ENCODE measurements at regions not wholly inside any gene's neighbourhood (a gene's known extent, or its start where the extent isn't known, plus 50 kb on each side); places are given as distances from the start of the nearest gene placed in this dataset.

DNA sequence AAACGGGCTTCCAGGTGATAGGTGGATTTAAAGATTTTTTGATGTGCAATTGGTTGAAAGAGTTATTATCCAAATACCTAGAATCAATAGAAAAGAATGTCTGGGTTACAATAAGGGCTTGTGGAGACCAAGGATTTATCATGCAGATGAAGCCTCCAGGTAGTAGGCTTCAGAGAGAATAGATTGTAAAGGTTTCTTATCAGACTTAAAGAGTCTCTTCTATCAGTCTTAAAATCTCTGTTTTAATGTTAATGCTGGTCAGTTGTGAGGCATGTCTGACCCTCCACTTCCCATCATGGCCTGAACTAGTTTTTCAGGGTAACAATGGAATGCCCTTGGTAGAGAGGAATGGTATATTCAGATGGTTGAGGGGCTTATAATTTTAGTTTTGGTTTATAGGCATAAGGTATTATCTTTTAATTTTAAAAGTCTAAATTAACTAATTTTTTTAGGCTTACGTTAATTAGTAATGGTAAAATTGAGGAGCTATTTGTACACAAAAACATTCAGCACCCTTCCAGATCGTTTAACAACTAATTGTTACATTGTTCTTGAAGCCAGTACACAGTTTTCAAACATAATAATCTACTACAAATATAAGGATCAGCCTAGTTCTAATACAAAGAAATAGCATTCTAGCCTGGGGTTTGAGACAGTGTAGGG is 704.2 kb upstream of the MBL2 start:
- Mint-ChIP-seq H3K9me3 (peaks cover 1% of the 10 kb centered on the region), H3K36me3 (ENCODE audit: low read depth) (no peaks in the 10 kb centered on the region), H3K4me1 (ENCODE audit: low read depth) (no peaks in the 10 kb centered on the region), H3K27me3 (no peaks in the 10 kb centered on the region), H3K4me3 (no peak overlapping the region), H3K27ac (no peak overlapping the region)
- intact Hi-C loops (cut with micrococcal nuclease) = no loop called here
- POLR2A ChIA-PET = no interaction called here
- TF ChIP-seq, protein P1, sequence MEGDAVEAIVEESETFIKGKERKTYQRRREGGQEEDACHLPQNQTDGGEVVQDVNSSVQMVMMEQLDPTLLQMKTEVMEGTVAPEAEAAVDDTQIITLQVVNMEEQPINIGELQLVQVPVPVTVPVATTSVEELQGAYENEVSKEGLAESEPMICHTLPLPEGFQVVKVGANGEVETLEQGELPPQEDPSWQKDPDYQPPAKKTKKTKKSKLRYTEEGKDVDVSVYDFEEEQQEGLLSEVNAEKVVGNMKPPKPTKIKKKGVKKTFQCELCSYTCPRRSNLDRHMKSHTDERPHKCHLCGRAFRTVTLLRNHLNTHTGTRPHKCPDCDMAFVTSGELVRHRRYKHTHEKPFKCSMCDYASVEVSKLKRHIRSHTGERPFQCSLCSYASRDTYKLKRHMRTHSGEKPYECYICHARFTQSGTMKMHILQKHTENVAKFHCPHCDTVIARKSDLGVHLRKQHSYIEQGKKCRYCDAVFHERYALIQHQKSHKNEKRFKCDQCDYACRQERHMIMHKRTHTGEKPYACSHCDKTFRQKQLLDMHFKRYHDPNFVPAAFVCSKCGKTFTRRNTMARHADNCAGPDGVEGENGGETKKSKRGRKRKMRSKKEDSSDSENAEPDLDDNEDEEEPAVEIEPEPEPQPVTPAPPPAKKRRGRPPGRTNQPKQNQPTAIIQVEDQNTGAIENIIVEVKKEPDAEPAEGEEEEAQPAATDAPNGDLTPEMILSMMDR (IDR thresholded peaks at IDR 0.05) = no peak
- DNase-seq = no peak
- ATAC-seq = no peak
- CTCF ChIA-PET = no interaction called here

DNA sequence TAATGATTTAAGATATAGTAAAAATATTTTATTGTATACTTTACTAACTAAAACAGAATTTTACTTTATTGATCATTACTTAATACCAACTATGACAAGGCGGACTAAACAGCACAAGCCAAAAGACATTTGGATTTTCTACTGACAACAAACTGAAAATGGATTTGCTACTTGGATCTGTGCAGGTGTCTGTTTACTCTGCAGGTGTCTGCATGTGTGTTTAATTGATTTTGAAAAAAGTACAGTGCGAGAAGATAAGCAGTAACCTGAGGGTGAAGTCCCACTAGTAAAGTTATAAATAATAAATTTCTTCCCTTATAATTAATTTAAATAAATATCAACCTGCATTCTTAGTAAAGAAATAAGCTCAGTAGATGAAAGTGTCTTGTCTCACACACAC is 696.8 kb upstream of the MBL2 start:
- Mint-ChIP-seq H3K4me3 (no peak overlapping the region), H3K9me3 (peaks cover 4% of the 10 kb centered on the region), H3K4me1 (ENCODE audit: low read depth) (no peaks in the 10 kb centered on the region), H3K27me3 (no peaks in the 10 kb centered on the region), H3K36me3 (ENCODE audit: low read depth) (no peaks in the 10 kb centered on the region), H3K27ac (no peak overlapping the region)
- DNase-seq (no peak), ATAC-seq (no peak)
- TF ChIP-seq, protein P1 (IDR thresholded peaks at IDR 0.05) = no peak
- intact Hi-C loops (cut with micrococcal nuclease) = no loop called here
- POLR2A ChIA-PET = no interaction called here
- CTCF ChIA-PET = no interaction called here

DNA sequence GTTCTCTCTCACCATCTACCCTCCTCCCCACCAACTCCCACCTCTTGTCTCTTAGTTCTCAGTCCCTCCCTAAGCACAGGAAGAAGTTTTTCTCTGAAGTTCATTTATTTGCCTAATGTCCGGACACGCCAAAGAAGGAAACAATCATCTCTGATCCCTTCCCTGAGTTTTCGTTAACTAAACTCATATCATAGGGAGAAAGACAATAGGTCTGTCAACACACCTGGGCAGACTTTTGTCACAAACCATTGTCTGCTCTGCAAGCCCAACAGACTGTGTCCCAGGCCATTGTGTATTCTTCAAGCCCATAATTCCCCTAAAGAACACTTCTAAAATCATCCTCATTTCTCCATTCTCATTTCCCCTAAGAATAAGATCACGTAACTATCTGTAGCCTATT is 691.0 kb upstream of the MBL2 start:
- no peak for ATAC-seq
- intact Hi-C loops (cut with micrococcal nuclease) = no loop called here
- TF ChIP-seq, protein P1 (IDR thresholded peaks at IDR 0.05) = no peak
- DNase-seq = no peak
- Mint-ChIP-seq H3K36me3 (ENCODE audit: low read depth) (no peaks in the 10 kb centered on the region), H3K4me1 (ENCODE audit: low read depth) (no peaks in the 10 kb centered on the region), H3K9me3 (peaks cover 5% of the 10 kb centered on the region), H3K4me3 (no peak overlapping the region), H3K27me3 (no peaks in the 10 kb centered on the region), H3K27ac (no peak overlapping the region)
- CTCF ChIA-PET = no interaction called here
- POLR2A ChIA-PET = no interaction called here

DNA sequence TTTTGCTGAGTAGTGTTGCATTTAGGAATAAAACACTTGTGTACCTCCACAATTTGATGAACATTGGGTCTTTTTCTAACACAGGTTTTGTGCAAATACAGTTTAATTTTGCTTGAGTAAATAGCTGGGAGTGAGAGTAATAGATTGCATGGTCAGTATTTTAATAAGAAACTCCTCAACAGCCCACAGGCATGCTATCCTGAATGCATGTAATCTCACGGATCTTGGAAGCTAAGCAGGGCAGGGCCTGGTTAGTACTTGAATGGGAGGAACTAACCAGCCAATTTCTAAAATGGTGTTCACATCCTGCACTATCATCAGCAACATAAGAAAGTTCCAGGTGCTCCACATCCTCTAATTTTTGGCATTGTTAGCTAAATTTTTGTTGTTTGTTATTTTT is 685.4 kb upstream of the MBL2 start:
- POLR2A ChIA-PET = no interaction called here
- intact Hi-C loops (cut with micrococcal nuclease) = no loop called here
- ATAC-seq (no peak), DNase-seq (no peak)
- H3K27ac Mint-ChIP-seq = no peak overlapping the region
- no peaks in the 10 kb centered on the region for H3K4me1 Mint-ChIP-seq (ENCODE audit: low read depth)
- TF ChIP-seq, protein P1 (IDR thresholded peaks at IDR 0.05) = no peak
- CTCF ChIA-PET = interaction anchor here (0.6 kb wide), 1 partner anchor 1262 kb away, joined by 3 read pairs; no protein-coding TSS in a partner anchor
- H3K9me3 Mint-ChIP-seq = peaks cover 2% of the 10 kb centered on the region
- H3K4me3 Mint-ChIP-seq = no peak overlapping the region
- no peaks in the 10 kb centered on the region for H3K36me3 Mint-ChIP-seq (ENCODE audit: low read depth)
- no peaks in the 10 kb centered on the region for H3K27me3 Mint-ChIP-seq

DNA sequence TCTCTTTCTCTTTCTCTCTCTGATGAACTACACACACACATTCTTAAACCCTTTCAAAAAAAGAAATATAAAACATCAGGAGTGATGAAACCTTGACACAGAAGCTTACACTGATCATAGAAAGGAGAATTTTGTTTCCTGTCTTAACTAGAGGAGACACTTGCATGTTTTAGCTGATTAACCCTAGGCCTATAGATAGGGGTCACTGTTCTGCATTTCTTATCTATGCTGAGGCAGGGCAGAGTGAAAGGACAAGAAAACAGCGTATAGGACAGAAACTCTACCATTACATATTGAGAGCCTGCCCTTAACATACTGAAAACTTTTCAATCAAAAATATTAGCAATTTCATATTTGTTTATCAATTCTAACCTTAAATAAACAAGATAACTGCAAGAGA is 680.6 kb upstream of the MBL2 start:
- no peaks in the 10 kb centered on the region for H3K36me3 Mint-ChIP-seq (ENCODE audit: low read depth)
- no peaks in the 10 kb centered on the region for H3K4me1 Mint-ChIP-seq (ENCODE audit: low read depth)

More for the DNA sequence above, 680.6 kb upstream of the MBL2 start:
- POLR2A ChIA-PET = interaction anchor here (0.6 kb wide), 1 partner anchor 142 kb away, joined by 3 read pairs; no protein-coding TSS in a partner anchor
- H3K4me3 Mint-ChIP-seq = no peak overlapping the region
- no peak overlapping the region for H3K27ac Mint-ChIP-seq
- DNase-seq (no peak), ATAC-seq (no peak)
- TF ChIP-seq, protein P1 (IDR thresholded peaks at IDR 0.05) = no peak
- H3K9me3 Mint-ChIP-seq = no peaks in the 10 kb centered on the region
- CTCF ChIA-PET = no interaction called here
- intact Hi-C loops (cut with micrococcal nuclease) = no loop called here
- no peaks in the 10 kb centered on the region for H3K27me3 Mint-ChIP-seq
